Progenitor cell of endocrine pancreas (in vitro differentiated cells): ENCODE measurements at regions not wholly inside any gene's neighbourhood (a gene's known extent, or its start where the extent isn't known, plus 50 kb on each side); places are given as distances from the start of the nearest gene placed in this dataset.

Experiments used
- DNase-seq: peaks from one replicate; pipeline ENCODE4 v3.0.0; 2021; ENCODE audit warnings: low spot score; ENCODE audit not compliant: unreplicated experiment
- H3K27ac Mint-ChIP-seq: 2 replicates; pipeline ENCODE4 v1.8.0; 2021; ENCODE audit warnings: mild to moderate bottlenecking, moderate library complexity, mixed read lengths
- H3K27me3 Mint-ChIP-seq: 2 replicates; pipeline ENCODE4 v1.8.0; 2021; ENCODE audit warnings: mixed read lengths
- H3K36me3 Mint-ChIP-seq: 2 replicates; pipeline ENCODE4 v1.8.0; 2022; ENCODE audit warnings: mixed read lengths; ENCODE audit not compliant: insufficient read depth
- H3K4me1 Mint-ChIP-seq: 2 replicates; pipeline ENCODE4 v1.8.0; 2021; ENCODE audit warnings: low read depth, mixed read lengths
- H3K4me3 Mint-ChIP-seq: 2 replicates; pipeline ENCODE4 v1.8.0; 2021; ENCODE audit warnings: low read depth, mild to moderate bottlenecking, moderate library complexity, mixed read lengths
- H3K9me3 Mint-ChIP-seq: 2 replicates; pipeline ENCODE4 v1.8.0; 2021; ENCODE audit warnings: low read depth, mixed read lengths
- TF ChIP-seq, protein P1 (sequence below): fragments of 200-600 bp; sonication (generic); IDR thresholded peaks from one replicate; pipeline ENCODE4 v1.5.0; 2021; ENCODE audit warnings: antibody characterized with exemption, mild to moderate bottlenecking; ENCODE audit not compliant: unreplicated experiment

DNA sequence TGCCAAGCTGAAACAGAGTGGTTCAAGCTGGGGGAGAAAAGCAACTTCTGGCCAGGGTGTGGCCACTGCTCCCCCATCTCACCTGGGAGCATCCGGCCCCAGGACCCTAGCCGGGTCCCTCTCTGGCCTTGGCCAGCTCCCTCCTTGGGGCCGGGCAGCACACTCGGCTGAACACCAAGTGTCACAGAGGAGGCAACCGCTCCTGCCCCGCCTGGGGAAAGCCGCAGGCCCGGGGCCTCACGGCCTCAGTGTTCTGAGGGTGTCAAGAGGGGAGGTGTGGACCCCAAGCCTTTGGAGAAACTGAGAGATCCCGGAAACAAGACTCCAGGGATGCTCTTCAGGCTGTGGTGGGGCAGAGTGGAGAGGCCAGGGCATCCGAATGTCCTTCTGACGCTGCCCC lies 88.4 kb downstream of the ENGASE start:
- Mint-ChIP-seq H3K9me3 (no peaks in the 10 kb centered on the region), H3K27me3 (peaks cover 19% of the 10 kb centered on the region), H3K27ac (no peak overlapping the region), H3K4me3 (no peak overlapping the region), H3K4me1 (peaks cover 6% of the 10 kb centered on the region), H3K36me3 (no peaks in the 10 kb centered on the region)
- no peak for DNase-seq
- TF ChIP-seq, protein P1, sequence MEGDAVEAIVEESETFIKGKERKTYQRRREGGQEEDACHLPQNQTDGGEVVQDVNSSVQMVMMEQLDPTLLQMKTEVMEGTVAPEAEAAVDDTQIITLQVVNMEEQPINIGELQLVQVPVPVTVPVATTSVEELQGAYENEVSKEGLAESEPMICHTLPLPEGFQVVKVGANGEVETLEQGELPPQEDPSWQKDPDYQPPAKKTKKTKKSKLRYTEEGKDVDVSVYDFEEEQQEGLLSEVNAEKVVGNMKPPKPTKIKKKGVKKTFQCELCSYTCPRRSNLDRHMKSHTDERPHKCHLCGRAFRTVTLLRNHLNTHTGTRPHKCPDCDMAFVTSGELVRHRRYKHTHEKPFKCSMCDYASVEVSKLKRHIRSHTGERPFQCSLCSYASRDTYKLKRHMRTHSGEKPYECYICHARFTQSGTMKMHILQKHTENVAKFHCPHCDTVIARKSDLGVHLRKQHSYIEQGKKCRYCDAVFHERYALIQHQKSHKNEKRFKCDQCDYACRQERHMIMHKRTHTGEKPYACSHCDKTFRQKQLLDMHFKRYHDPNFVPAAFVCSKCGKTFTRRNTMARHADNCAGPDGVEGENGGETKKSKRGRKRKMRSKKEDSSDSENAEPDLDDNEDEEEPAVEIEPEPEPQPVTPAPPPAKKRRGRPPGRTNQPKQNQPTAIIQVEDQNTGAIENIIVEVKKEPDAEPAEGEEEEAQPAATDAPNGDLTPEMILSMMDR = no peak

DNA sequence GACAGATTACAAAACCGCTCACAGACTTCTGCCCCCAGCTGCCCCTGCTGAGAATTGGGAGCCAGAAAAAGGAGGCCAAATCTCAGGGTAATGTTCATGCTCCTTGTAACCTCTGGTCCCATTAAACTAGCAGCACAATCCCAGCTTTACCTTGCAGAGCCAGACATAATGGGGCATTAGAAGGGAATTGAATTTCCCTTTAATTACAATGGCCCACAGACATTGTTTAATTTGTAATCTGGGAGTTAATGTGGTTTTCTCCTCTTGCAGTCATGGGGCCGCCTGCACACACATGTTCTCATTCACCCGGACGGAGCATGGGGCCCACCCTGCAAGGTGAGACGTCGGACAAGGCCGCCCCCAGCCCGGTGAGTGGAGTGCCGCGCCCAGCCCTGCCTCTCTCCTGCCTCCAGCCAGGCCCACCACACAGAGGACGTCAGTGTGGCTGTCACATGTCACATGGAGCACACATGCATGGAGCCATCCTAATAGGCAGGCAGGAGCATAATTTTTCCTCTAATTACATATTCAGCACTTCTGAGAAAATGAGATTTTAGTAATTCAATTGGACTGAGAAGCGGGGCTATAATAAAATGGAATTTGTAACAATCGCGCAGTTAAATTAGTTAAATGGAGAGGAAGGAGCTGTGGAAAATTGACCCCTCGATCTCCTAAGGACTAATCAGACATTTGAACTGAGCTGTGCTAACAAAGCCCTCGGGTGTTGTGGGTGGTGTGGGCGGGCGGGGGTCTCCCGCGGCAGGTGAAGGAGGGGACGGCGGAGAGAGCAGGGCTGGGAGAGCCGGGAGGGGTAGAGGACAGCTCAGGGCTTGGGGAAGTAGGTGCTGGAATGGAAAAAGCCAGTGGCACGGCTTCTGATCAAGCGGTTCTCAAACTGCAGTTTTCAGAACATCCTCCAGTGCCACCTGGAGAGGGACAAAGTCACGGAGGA lies 87.7 kb downstream of the ENGASE start:
- no peaks in the 10 kb centered on the region for H3K36me3 Mint-ChIP-seq
- H3K4me3 Mint-ChIP-seq = no peak overlapping the region

DNA sequence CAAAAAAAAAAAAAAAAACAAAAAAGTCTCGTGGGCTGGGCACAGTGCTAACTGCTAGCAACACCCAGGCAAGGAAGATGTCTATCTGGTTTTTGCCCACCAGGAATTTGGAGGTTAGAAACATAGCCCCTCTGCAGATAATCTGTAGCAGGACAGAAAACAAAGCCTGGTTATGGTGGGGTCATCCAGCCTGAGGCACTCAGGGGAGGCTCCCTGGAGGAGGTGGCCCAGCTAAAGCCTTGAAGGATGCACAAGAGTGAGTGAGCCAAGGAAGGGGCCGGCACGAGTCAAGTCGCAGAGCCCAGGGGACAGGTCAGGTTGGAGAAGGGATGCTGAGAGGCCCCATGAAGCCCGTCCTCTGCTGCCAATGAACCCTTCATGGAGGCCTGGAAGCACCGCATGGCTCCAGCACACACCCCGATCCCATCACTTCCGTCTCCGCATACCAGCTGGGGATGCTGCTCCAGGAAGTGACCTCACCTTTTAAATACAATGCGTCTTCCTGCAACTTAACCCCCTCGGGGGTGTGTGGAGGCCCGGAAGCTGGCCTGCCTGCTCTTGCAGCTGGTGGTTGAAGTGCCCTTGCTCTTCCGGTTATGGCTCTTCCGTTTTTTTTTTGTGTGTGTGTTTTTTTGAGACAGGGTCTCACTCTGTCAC lies 86.5 kb downstream of the ENGASE start:
- Mint-ChIP-seq H3K36me3 (no peaks in the 10 kb centered on the region), H3K27ac (no peak overlapping the region), H3K9me3 (no peaks in the 10 kb centered on the region), H3K4me3 (no peak overlapping the region), H3K27me3 (peaks cover 22% of the 10 kb centered on the region), H3K4me1 (peaks cover 6% of the 10 kb centered on the region)
- TF ChIP-seq, protein P1 = no peak
- DNase-seq = no peak

More for the DNA sequence above, 87.7 kb downstream of the ENGASE start:
- no peaks in the 10 kb centered on the region for H3K9me3 Mint-ChIP-seq
- H3K4me1 Mint-ChIP-seq = peaks cover 6% of the 10 kb centered on the region
- peaks cover 22% of the 10 kb centered on the region for H3K27me3 Mint-ChIP-seq
- no peak overlapping the region for H3K27ac Mint-ChIP-seq
- DNase-seq = no peak
- TF ChIP-seq, protein P1 = no peak

DNA sequence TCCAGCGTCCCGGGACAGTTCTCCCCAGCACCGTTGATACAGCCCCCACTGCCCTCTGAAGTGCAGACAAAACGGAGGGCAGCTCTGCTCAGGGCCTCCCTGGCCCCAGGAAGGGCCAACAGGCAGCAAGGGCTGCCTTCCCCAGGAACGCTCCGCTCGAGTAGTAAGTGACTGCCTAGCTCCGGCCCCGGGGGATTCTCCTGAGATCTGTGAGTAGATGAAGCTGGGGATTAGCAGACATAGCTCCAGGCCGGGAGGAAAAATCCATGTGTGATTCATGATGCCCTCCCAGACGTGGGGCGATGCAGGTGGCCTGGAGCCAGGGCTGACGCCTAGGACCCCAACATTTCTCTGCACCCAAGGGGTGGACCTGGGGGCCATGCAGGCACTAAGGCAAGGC lies 85.3 kb downstream of the ENGASE start:
- no peaks in the 10 kb centered on the region for H3K9me3 Mint-ChIP-seq
- H3K27ac Mint-ChIP-seq = no peak overlapping the region
- no peak overlapping the region for H3K4me3 Mint-ChIP-seq
- DNase-seq = no peak
- TF ChIP-seq, protein P1 = no peak
- H3K27me3 Mint-ChIP-seq = peaks cover 22% of the 10 kb centered on the region
- H3K36me3 Mint-ChIP-seq = no peaks in the 10 kb centered on the region
- peaks cover 6% of the 10 kb centered on the region for H3K4me1 Mint-ChIP-seq

DNA sequence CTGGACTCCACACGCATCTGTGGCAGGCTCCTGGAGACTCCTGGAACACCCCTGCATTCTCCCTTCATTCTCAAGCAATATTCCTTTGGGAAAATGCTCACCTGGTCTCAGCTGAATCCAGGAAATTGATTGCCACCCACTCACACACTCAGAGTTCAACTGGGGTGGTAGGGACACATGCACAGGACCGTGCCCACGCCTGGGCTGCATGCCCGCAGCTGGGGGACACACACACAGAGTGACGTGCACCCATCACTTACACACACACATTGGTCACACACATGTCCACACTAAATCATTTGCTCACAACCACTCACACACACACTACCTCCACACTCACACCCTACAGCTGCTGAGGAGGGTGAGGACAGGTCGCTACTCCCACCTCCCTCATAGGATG lies 84.8 kb downstream of the ENGASE start:
- no peaks in the 10 kb centered on the region for H3K9me3 Mint-ChIP-seq
- no peak overlapping the region for H3K4me3 Mint-ChIP-seq
- H3K27me3 Mint-ChIP-seq = peaks cover 22% of the 10 kb centered on the region

More for the DNA sequence above, 84.8 kb downstream of the ENGASE start:
- Mint-ChIP-seq H3K36me3 (no peaks in the 10 kb centered on the region), H3K4me1 (peaks cover 6% of the 10 kb centered on the region), H3K27ac (no peak overlapping the region)
- no peak for DNase-seq
- TF ChIP-seq, protein P1 = no peak
